ENCODE measurements at regions not wholly inside any gene's neighbourhood (a gene's known extent, or its start where the extent isn't known, plus 50 kb on each side); places are given as distances from the start of the nearest gene placed in this dataset.

DNA sequence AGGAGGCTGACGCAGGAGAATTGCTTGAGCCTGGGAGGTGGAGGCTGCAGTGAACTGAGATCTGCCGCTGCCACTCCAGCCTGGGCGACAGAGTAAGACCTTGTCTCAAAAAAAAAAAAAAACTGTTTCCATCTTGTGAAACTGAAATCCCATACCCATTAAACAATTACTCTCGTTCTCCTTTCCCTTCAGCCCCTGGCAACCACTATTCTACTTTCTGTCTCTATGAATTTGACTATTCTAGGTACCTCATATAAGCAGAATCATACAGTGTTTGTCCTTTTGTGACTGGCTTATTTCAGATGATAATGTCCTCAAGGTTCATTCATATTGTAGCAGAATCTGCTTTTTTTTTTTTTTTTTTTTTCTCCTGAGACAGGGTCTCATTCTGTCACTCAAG is 51.5 kb upstream of the UBE2E1 start:
- TF ChIP-seq CTCF (IDR thresholded peaks at IDR 0.05): no peak
- TF ChIP-seq POLR2A (IDR thresholded peaks at IDR 0.05): no peak
- Histone ChIP-seq H3K36me3 (replicated peaks in 1 of 2; ENCODE audit: insufficient read depth in 1 of 2, low read depth in 2 of 2) (no peaks in the 10 kb centered on the region), H3K27ac (no peak overlapping the region), H3K9me3 (no peaks in the 10 kb centered on the region), H3K27me3 (no peaks in the 10 kb centered on the region), H3K4me3 (no peak overlapping the region), H3K4me1 (no peaks in the 10 kb centered on the region)
- WGBS, 2 donors: 73% methylated on average over 4 of the region's 4 CpGs
- intact Hi-C loops (cut with DNase I): no loop called here
- no peak for ATAC-seq
- DNase-seq: no peak
